Calu3 (cell line): ENCODE measurements at regions not wholly inside any gene's neighbourhood (a gene's known extent, or its start where the extent isn't known, plus 50 kb on each side); places are given as distances from the start of the nearest gene placed in this dataset.

Experiments used
- BruUV-seq: library from RNA; stranded (reverse); fragments of 400-500 nt; replicated peaks from 2 replicates; lab custom pipeline; 2021; lab: Mats Ljungman, UMichigan
- CTCF ChIA-PET: fragments of 300-600 bp; sonication (Branson Sonifier 250); formaldehyde crosslinking; loops from one replicate; lab custom pipeline; 2022; ENCODE audit warnings: antibody characterized with exemption; lab: Charles Lee
- DNase-seq: peaks from one replicate; pipeline ENCODE4 v3.0.0; 2022
- H3K27ac Mint-ChIP-seq: one replicate; pipeline ENCODE4 v1.8.0; 2022; ENCODE audit warnings: mixed read lengths; ENCODE audit not compliant: unreplicated experiment
- H3K27me3 Mint-ChIP-seq: one replicate; pipeline ENCODE4 v1.8.0; 2022; ENCODE audit warnings: mixed read lengths; ENCODE audit not compliant: unreplicated experiment
- H3K36me3 Mint-ChIP-seq: one replicate; pipeline ENCODE4 v1.8.0; 2022; ENCODE audit warnings: mild to moderate bottlenecking, moderate library complexity, mixed read lengths; ENCODE audit not compliant: insufficient read depth, unreplicated experiment
- H3K4me1 Mint-ChIP-seq: one replicate; pipeline ENCODE4 v1.8.0; 2022; ENCODE audit warnings: mild to moderate bottlenecking, low read depth, mixed read lengths; ENCODE audit not compliant: unreplicated experiment
- H3K4me3 Mint-ChIP-seq: one replicate; pipeline ENCODE4 v1.8.0; 2022; ENCODE audit warnings: mild to moderate bottlenecking, low read depth, moderate library complexity, mixed read lengths; ENCODE audit not compliant: unreplicated experiment
- H3K9me3 Mint-ChIP-seq: one replicate; pipeline ENCODE4 v1.8.0; 2022; ENCODE audit warnings: low read depth, mixed read lengths; ENCODE audit not compliant: unreplicated experiment
- intact Hi-C: fragments of 100-400 bp; cut with micrococcal nuclease; formaldehyde crosslinking; loops from one replicate; pipeline ENCODE4 v1.10.0; 2022; ENCODE audit not compliant: unreplicated experiment
- TF ChIP-seq, protein P1 (sequence below): fragments of 200-600 bp; IDR thresholded peaks from one replicate; pipeline ENCODE4 v1.8.0; 2022; ENCODE audit warnings: antibody characterized with exemption; ENCODE audit not compliant: unreplicated experiment

- Mint-ChIP-seq H3K4me1 (no peaks in the 10 kb centered on the region), H3K4me3 (no peak overlapping the region), H3K36me3 (no peaks in the 10 kb centered on the region), H3K9me3 (no peaks in the 10 kb centered on the region), H3K27ac (no peak overlapping the region), H3K27me3 (no peaks in the 10 kb centered on the region)
- no TSS peak for BruUV-seq
- CTCF ChIA-PET: no interaction called here
- DNase-seq: no peak
- intact Hi-C loops: no loop called here
- TF ChIP-seq, protein P1, sequence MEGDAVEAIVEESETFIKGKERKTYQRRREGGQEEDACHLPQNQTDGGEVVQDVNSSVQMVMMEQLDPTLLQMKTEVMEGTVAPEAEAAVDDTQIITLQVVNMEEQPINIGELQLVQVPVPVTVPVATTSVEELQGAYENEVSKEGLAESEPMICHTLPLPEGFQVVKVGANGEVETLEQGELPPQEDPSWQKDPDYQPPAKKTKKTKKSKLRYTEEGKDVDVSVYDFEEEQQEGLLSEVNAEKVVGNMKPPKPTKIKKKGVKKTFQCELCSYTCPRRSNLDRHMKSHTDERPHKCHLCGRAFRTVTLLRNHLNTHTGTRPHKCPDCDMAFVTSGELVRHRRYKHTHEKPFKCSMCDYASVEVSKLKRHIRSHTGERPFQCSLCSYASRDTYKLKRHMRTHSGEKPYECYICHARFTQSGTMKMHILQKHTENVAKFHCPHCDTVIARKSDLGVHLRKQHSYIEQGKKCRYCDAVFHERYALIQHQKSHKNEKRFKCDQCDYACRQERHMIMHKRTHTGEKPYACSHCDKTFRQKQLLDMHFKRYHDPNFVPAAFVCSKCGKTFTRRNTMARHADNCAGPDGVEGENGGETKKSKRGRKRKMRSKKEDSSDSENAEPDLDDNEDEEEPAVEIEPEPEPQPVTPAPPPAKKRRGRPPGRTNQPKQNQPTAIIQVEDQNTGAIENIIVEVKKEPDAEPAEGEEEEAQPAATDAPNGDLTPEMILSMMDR: no peak
Measured at GRCh38 chr7:20038676-20039075, 178.5 kb downstream of the MACC1 start.

GRCh38 chr7:20035279-20035875, 181.8 kb downstream of the MACC1 start:
- CTCF ChIA-PET: no interaction called here
- Mint-ChIP-seq H3K36me3 (no peaks in the 10 kb centered on the region), H3K9me3 (no peaks in the 10 kb centered on the region), H3K27ac (no peak overlapping the region), H3K27me3 (no peaks in the 10 kb centered on the region), H3K4me3 (no peak overlapping the region), H3K4me1 (no peaks in the 10 kb centered on the region)
- intact Hi-C loops: no loop called here
- TF ChIP-seq, protein P1: no peak
- BruUV-seq: no TSS peak
- no peak for DNase-seq

- no peaks in the 10 kb centered on the region for H3K4me1 Mint-ChIP-seq
- H3K9me3 Mint-ChIP-seq: no peaks in the 10 kb centered on the region
- no TSS peak for BruUV-seq
- no peak for DNase-seq
- TF ChIP-seq, protein P1: no peak
- CTCF ChIA-PET: no interaction called here
- intact Hi-C loops: no loop called here
- H3K27me3 Mint-ChIP-seq: no peaks in the 10 kb centered on the region
- no peak overlapping the region for H3K27ac Mint-ChIP-seq
- no peak overlapping the region for H3K4me3 Mint-ChIP-seq
- H3K36me3 Mint-ChIP-seq: no peaks in the 10 kb centered on the region
Measured at GRCh38 chr7:20033621-20034400, 183.4 kb downstream of the MACC1 start.

GRCh38 chr7:20032741-20033140, 184.4 kb downstream of the MACC1 start:
- Mint-ChIP-seq H3K36me3 (no peaks in the 10 kb centered on the region), H3K9me3 (no peaks in the 10 kb centered on the region), H3K27ac (no peak overlapping the region), H3K27me3 (no peaks in the 10 kb centered on the region), H3K4me1 (no peaks in the 10 kb centered on the region), H3K4me3 (no peak overlapping the region)
- CTCF ChIA-PET: no interaction called here
- BruUV-seq: no TSS peak
- no peak for DNase-seq
- intact Hi-C loops: no loop called here
- TF ChIP-seq, protein P1: no peak
